Heart right ventricle (tissue), 16 donors: ENCODE measurements at regions not wholly inside any gene's neighbourhood (a gene's known extent, or its start where the extent isn't known, plus 50 kb on each side); places are given as distances from the start of the nearest gene placed in this dataset.
A peak's percentile ranks its signal among the peaks of the same experiment; 100 is the strongest.

Experiments
- ATAC-seq, 8 donors: fragments of 200-7000 bp; cut with Tn5 transposase; one replicate each; pipeline ENCODE4 v1.9.1; 2020; ENCODE audit warnings: mild to moderate bottlenecking in 8 of 8, moderate library complexity in 8 of 8, moderate number of reproducible peaks in 1 of 8
- DNase-seq, 2 donors: peaks; one replicate each; pipeline ENCODE4 v3.0.0-alpha.2; 2020
- H3K27ac ChIP-seq, 10 donors: fragments of 200-600 bp; sonication (generic) in 2 of 10; one replicate each; pipeline versions ENCODE4 v1.5.0 to v1.8.0; 2020 to 2022; ENCODE audit warnings: mild to moderate bottlenecking in 3 of 10
- H3K27me3 ChIP-seq, 7 donors: fragments of 200-600 bp; one replicate each; pipeline ENCODE4 v1.8.0; 2021 to 2022; ENCODE audit warnings: mild to moderate bottlenecking in 2 of 7
- H3K36me3 ChIP-seq, 9 donors: fragments of 200-600 bp; sonication (generic) in 1 of 9; one replicate each; pipeline versions ENCODE4 v1.5.0 to v1.8.0; 2020 to 2022; ENCODE audit warnings: mild to moderate bottlenecking in 2 of 9
- H3K4me1 ChIP-seq, 9 donors: fragments of 200-600 bp; sonication (generic) in 1 of 9; one replicate each; pipeline versions ENCODE4 v1.5.0 to v1.8.0; 2020 to 2022; ENCODE audit warnings: mild to moderate bottlenecking in 4 of 9
- H3K4me3 ChIP-seq, 10 donors: fragments of 200-600 bp; sonication (generic) in 2 of 10; one replicate each; pipeline versions ENCODE4 v1.5.0 to v1.8.0; 2020 to 2022; ENCODE audit warnings: mild to moderate bottlenecking in 7 of 10, moderate library complexity in 2 of 10
- H3K9me3 ChIP-seq, 11 donors: fragments of 200-600 bp in 10 of 11; sonication (generic) in 2 of 11; one replicate each; pipeline versions ENCODE4 v1.5.0 to v1.8.0; 2013 to 2022; ENCODE audit warnings: mild to moderate bottlenecking in 2 of 11, control low read depth in 1 of 11, moderate library complexity in 1 of 11
- CTCF ChIP-seq, 9 donors: fragments of 200-600 bp; sonication (generic) in 2 of 9; IDR thresholded peaks; one replicate each; pipeline versions ENCODE4 v1.5.0 to v1.8.0; 2021 to 2022; ENCODE audit warnings: antibody characterized with exemption in 9 of 9, mild to moderate bottlenecking in 5 of 9, moderate library complexity in 1 of 9
- WGBS, 2 donors: extraction: QIAGEN DNeasy Blood & Tissue Kit; methylation state at CpG; one replicate each; pipeline ENCODE4 v1.1.7; 2013; ENCODE audit warnings: inconsistent platforms in 1 of 2; 5-methylcytosine and 5-hydroxymethylcytosine counted together
- intact Hi-C, 10 donors: fragments of 100-400 bp; cut with DNase I; formaldehyde crosslinking; loops; one replicate each; pipeline versions ENCODE4 v1.11.1 to v1.14.2; 2022
- donor health status: Arrhythmogenic right ventricular cardiomyopathy.
- donor health status: ischemic (EF 13 %, LVEDD 7.1; RV severe dilation, severe dysfunction).
- donor health status: healthy with polysubstance abuse.
- donor health status: DM: no; HTN: yes; CAD: no.
- donor health status: DM: no; HTN: no; CAD: no.
- donor health status: ischemic (EF 25% LVEDD 6.9; RV normal size, moderate dysfunction).
- donor health status: ischemic (EF 25% LVEDD 5.7; RV mildly dilated, moderate dysfunction).
- donor health status: healthy.
- donor health status: DM: yes; HTN: yes; CAD: no.
- donor health status: Ischemic cardiomyopathy.
- donor health status: ischemic (EF 35%, LVEDD 5.7; RV mildly dilated, moderate dysfunction).
- donor health status: nonischemic (EF 11% LVEDD 7.7; RV severe dilation, severe dysfunction).
- donor health status: DM: yes; HTN: yes; CAD: no.
- donor health status: PGD.
- donor health status: ischemic (EF 29% LVEDD 5.4; RV normal size, mild dysfunction).
- donor health status: nonischemic (EF 23%, LVEDD 6.1; RV moderate dilation, normal function).

GRCh38 chr5:28346696-28347095 lies 1308.3 kb upstream of the CDH9 start:
- ATAC-seq: no peak
- Histone ChIP-seq H3K4me3 (no peak overlapping the region), H3K36me3 (no peaks in the 10 kb centered on the region), H3K4me1 (no peaks in the 10 kb centered on the region), H3K9me3 (peaks cover 0 to 42% (median 7%) of the 10 kb centered on the region in 11 donors), H3K27ac (no peak overlapping the region), H3K27me3 (no peaks in the 10 kb centered on the region)
- WGBS, 2 donors: 92 to 93% methylated on average over 5 of the region's 5 CpGs
- DNase-seq: no peak
- no peak for TF ChIP-seq CTCF (IDR thresholded peaks at IDR 0.05)
- intact Hi-C loops: no loop called here

GRCh38 chr5:28344836-28345433 lies 1306.5 kb upstream of the CDH9 start:
- no peak for ATAC-seq
- Histone ChIP-seq H3K4me3 (no peak overlapping the region), H3K36me3 (no peaks in the 10 kb centered on the region), H3K9me3 (peaks cover 0 to 26% (median 0%) of the 10 kb centered on the region in 11 donors), H3K27ac (no peak overlapping the region), H3K4me1 (no peaks in the 10 kb centered on the region), H3K27me3 (no peaks in the 10 kb centered on the region)
- peak in 4 of 9 donors; percentile 26 to 42 (median 34) for TF ChIP-seq CTCF (IDR thresholded peaks at IDR 0.05)
- WGBS, 2 donors: 25 to 28% methylated on average over 5 of the region's 5 CpGs
- intact Hi-C loops: no loop called here
- DNase-seq: no peak

GRCh38 chr5:28329176-28329575 lies 1290.8 kb upstream of the CDH9 start:
- no peak for TF ChIP-seq CTCF (IDR thresholded peaks at IDR 0.05)
- Histone ChIP-seq H3K4me1 (no peaks in the 10 kb centered on the region), H3K27me3 (no peaks in the 10 kb centered on the region), H3K27ac (no peak overlapping the region), H3K4me3 (no peak overlapping the region), H3K9me3 (peaks cover 0 to 43% (median 3%) of the 10 kb centered on the region in 11 donors), H3K36me3 (no peaks in the 10 kb centered on the region)
- DNase-seq: no peak
- intact Hi-C loops: no loop called here
- ATAC-seq: no peak

GRCh38 chr5:28328681-28329080 lies 1290.3 kb upstream of the CDH9 start:
- DNase-seq: no peak
- no peaks in the 10 kb centered on the region for H3K27me3 ChIP-seq
- no peak for TF ChIP-seq CTCF (IDR thresholded peaks at IDR 0.05)

More at GRCh38 chr5:28328681-28329080, 1290.3 kb upstream of the CDH9 start:
- ATAC-seq: no peak
- H3K27ac ChIP-seq: no peak overlapping the region
- intact Hi-C loops: no loop called here
- no peaks in the 10 kb centered on the region for H3K36me3 ChIP-seq
- no peaks in the 10 kb centered on the region for H3K4me1 ChIP-seq
- peaks cover 0 to 38% (median 3%) of the 10 kb centered on the region in 11 donors for H3K9me3 ChIP-seq
- no peak overlapping the region for H3K4me3 ChIP-seq
